ENCODE measurements at regions not wholly inside any gene's neighbourhood (a gene's known extent, or its start where the extent isn't known, plus 50 kb on each side); places are given as distances from the start of the nearest gene placed in this dataset.

DNA sequence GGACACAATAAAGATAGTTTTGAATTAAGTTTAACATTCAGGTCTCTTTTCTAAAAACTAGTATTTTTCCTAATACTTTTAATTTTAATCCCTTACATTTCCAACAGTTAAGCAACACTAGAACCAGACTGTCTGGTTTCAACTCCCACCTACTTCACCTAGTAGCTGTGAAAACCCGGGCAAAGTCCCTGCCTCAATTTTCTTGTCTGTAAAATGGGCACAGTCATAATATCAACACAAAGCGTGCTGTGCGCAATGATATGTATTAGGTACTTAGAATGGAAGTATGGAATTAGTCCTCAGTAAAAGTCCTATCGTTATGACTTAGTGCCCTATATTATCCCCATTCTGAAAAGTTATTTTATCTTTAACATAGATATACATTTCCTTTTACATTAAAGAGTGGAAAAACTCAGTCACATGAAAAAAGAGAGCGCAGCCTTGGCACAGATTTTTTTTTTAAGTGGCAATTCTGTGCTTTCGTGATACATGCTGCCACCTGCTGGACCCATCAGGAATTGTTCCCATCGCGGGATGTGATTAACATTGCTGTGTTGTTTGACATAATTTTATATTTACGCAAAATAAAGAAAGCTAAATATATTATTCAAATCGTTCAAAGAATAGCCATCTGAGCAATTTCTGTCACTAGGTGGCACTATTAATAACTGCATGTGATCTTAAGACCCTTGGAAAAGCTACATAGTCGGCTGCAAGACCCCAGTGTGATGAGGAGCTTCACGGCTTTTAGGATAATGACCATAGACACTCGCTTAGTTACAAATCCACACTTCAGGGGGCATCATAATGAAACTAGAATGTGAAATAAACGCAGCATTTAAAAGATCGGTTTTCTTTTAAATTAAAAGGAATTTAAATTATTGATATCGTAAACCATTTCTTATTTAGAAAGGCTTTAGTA lies 59.9 kb downstream of the LIG4 start:
- TF ChIP-seq, protein P1, sequence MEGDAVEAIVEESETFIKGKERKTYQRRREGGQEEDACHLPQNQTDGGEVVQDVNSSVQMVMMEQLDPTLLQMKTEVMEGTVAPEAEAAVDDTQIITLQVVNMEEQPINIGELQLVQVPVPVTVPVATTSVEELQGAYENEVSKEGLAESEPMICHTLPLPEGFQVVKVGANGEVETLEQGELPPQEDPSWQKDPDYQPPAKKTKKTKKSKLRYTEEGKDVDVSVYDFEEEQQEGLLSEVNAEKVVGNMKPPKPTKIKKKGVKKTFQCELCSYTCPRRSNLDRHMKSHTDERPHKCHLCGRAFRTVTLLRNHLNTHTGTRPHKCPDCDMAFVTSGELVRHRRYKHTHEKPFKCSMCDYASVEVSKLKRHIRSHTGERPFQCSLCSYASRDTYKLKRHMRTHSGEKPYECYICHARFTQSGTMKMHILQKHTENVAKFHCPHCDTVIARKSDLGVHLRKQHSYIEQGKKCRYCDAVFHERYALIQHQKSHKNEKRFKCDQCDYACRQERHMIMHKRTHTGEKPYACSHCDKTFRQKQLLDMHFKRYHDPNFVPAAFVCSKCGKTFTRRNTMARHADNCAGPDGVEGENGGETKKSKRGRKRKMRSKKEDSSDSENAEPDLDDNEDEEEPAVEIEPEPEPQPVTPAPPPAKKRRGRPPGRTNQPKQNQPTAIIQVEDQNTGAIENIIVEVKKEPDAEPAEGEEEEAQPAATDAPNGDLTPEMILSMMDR (IDR thresholded peaks at IDR 0.05), result peak; percentile 83
- no peak for TF ChIP-seq NR3C1 (CRISPR knock-in tag; conservative IDR thresholded peaks at IDR 0.05; ENCODE audit: low read depth)
- no peak for TF ChIP-seq OVOL2 (CRISPR knock-in tag; IDR thresholded peaks at IDR 0.05; ENCODE audit: borderline replicate concordance)
- TF ChIP-seq, protein P2, sequence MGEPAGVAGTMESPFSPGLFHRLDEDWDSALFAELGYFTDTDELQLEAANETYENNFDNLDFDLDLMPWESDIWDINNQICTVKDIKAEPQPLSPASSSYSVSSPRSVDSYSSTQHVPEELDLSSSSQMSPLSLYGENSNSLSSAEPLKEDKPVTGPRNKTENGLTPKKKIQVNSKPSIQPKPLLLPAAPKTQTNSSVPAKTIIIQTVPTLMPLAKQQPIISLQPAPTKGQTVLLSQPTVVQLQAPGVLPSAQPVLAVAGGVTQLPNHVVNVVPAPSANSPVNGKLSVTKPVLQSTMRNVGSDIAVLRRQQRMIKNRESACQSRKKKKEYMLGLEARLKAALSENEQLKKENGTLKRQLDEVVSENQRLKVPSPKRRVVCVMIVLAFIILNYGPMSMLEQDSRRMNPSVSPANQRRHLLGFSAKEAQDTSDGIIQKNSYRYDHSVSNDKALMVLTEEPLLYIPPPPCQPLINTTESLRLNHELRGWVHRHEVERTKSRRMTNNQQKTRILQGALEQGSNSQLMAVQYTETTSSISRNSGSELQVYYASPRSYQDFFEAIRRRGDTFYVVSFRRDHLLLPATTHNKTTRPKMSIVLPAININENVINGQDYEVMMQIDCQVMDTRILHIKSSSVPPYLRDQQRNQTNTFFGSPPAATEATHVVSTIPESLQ (CRISPR knock-in tag; IDR thresholded peaks at IDR 0.05), result no peak
- TF ChIP-seq, protein P3, sequence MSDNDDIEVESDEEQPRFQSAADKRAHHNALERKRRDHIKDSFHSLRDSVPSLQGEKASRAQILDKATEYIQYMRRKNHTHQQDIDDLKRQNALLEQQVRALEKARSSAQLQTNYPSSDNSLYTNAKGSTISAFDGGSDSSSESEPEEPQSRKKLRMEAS (CRISPR knock-in tag; IDR thresholded peaks at IDR 0.05), result no peak
- TF ChIP-seq, protein P4, sequence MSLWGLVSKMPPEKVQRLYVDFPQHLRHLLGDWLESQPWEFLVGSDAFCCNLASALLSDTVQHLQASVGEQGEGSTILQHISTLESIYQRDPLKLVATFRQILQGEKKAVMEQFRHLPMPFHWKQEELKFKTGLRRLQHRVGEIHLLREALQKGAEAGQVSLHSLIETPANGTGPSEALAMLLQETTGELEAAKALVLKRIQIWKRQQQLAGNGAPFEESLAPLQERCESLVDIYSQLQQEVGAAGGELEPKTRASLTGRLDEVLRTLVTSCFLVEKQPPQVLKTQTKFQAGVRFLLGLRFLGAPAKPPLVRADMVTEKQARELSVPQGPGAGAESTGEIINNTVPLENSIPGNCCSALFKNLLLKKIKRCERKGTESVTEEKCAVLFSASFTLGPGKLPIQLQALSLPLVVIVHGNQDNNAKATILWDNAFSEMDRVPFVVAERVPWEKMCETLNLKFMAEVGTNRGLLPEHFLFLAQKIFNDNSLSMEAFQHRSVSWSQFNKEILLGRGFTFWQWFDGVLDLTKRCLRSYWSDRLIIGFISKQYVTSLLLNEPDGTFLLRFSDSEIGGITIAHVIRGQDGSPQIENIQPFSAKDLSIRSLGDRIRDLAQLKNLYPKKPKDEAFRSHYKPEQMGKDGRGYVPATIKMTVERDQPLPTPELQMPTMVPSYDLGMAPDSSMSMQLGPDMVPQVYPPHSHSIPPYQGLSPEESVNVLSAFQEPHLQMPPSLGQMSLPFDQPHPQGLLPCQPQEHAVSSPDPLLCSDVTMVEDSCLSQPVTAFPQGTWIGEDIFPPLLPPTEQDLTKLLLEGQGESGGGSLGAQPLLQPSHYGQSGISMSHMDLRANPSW (CRISPR knock-in tag; conservative IDR thresholded peaks at IDR 0.05; ENCODE audit: low read depth), result no peak
- TF ChIP-seq, protein P5, sequence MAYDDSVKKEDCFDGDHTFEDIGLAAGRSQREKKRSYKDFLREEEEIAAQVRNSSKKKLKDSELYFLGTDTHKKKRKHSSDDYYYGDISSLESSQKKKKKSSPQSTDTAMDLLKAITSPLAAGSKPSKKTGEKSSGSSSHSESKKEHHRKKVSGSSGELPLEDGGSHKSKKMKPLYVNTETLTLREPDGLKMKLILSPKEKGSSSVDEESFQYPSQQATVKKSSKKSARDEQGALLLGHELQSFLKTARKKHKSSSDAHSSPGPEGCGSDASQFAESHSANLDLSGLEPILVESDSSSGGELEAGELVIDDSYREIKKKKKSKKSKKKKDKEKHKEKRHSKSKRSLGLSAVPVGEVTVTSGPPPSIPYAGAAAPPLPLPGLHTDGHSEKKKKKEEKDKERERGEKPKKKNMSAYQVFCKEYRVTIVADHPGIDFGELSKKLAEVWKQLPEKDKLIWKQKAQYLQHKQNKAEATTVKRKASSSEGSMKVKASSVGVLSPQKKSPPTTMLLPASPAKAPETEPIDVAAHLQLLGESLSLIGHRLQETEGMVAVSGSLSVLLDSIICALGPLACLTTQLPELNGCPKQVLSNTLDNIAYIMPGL (CRISPR knock-in tag; IDR thresholded peaks at IDR 0.05), result no peak
- no peak for TF ChIP-seq ZNF219 (CRISPR knock-in tag; IDR thresholded peaks at IDR 0.05; ENCODE audit: borderline replicate concordance)
- TF ChIP-seq, protein P6, sequence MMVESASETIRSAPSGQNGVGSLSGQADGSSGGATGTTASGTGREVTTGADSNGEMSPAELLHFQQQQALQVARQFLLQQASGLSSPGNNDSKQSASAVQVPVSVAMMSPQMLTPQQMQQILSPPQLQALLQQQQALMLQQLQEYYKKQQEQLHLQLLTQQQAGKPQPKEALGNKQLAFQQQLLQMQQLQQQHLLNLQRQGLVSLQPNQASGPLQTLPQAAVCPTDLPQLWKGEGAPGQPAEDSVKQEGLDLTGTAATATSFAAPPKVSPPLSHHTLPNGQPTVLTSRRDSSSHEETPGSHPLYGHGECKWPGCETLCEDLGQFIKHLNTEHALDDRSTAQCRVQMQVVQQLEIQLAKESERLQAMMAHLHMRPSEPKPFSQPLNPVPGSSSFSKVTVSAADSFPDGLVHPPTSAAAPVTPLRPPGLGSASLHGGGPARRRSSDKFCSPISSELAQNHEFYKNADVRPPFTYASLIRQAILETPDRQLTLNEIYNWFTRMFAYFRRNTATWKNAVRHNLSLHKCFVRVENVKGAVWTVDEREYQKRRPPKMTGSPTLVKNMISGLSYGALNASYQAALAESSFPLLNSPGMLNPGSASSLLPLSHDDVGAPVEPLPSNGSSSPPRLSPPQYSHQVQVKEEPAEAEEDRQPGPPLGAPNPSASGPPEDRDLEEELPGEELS (CRISPR knock-in tag; IDR thresholded peaks at IDR 0.05), result no peak
- no peak for TF ChIP-seq TEAD4 (CRISPR knock-in tag; IDR thresholded peaks at IDR 0.05)
- no peak for TF ChIP-seq SP1 (CRISPR knock-in tag; conservative IDR thresholded peaks at IDR 0.05)
- TF ChIP-seq, protein P7, sequence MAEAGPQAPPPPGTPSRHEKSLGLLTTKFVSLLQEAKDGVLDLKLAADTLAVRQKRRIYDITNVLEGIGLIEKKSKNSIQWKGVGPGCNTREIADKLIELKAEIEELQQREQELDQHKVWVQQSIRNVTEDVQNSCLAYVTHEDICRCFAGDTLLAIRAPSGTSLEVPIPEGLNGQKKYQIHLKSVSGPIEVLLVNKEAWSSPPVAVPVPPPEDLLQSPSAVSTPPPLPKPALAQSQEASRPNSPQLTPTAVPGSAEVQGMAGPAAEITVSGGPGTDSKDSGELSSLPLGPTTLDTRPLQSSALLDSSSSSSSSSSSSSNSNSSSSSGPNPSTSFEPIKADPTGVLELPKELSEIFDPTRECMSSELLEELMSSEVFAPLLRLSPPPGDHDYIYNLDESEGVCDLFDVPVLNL (CRISPR knock-in tag; IDR thresholded peaks at IDR 0.05; ENCODE audit: borderline replicate concordance, low read depth), result no peak
- TF ChIP-seq SMAD3 (CRISPR knock-in tag; IDR thresholded peaks at IDR 0.05; ENCODE audit: borderline replicate concordance), result no peak
